ENCODE measurements at regions not wholly inside any gene's neighbourhood (a gene's known extent, or its start where the extent isn't known, plus 50 kb on each side); places are given as distances from the start of the nearest gene placed in this dataset.

GRCh38 chr4:138909587-138909986, 106.0 kb upstream of the NOCT start:
- TF ChIP-seq CTCF (IDR thresholded peaks at IDR 0.05) = no peak
- no peak for TF ChIP-seq POLR2A (IDR thresholded peaks at IDR 0.05)
- TF ChIP-seq EP300 (IDR thresholded peaks at IDR 0.05) = no peak
